ENCODE measurements at regions not wholly inside any gene's neighbourhood (a gene's known extent, or its start where the extent isn't known, plus 50 kb on each side); places are given as distances from the start of the nearest gene placed in this dataset.

DNA sequence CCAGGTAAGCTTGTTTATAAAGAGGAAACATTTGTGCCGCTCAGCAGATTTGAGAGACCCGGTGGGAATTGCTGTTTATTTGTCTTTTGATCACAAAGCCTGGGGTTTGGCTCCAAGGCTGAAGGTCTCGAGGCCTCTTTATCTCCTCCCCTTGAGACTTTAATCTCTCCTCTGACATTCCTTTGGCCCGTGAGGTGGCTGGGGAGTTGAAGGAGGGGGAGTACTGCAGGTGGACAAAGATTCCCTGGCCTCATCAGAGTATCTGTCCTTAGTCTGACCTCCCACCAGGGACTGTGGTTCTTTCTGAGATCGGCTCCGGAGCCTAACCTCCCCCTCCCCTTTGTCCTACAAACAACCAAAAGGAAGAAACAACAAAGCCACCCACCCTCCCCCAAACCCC, 216.5 kb downstream of the MID1IP1 start:
- no peaks in the 10 kb centered on the region for H3K9me3 ChIP-seq (ENCODE audit: control insufficient read depth in 4 of 4, low read length in 3 of 4)
- no peaks in the 10 kb centered on the region for H3K27me3 ChIP-seq (ENCODE audit: control insufficient read depth in 4 of 4, insufficient read depth in 4 of 4, low read length in 3 of 4)
- peaks cover 2 to 15% (median 7%) of the 10 kb centered on the region in 4 donors for H3K4me1 ChIP-seq (ENCODE audit: control insufficient read depth in 4 of 4, insufficient read depth in 4 of 4, low read length in 3 of 4)
- no peaks in the 10 kb centered on the region for H3K36me3 ChIP-seq (ENCODE audit: control insufficient read depth in 4 of 4, insufficient read depth in 3 of 4, low read depth in 1 of 4, low read length in 3 of 4)
- no peak overlapping the region for H3K27ac ChIP-seq (ENCODE audit: low read depth in 1 of 2, low read length in 2 of 2)
- WGBS, result 53% methylated on average over 6 of the region's 6 CpGs
- no peak overlapping the region for H3K4me3 ChIP-seq (ENCODE audit: low read depth in 1 of 3, low read length in 3 of 3)
- H3K9ac ChIP-seq (ENCODE audit: low read depth in 1 of 2, low read length in 2 of 2), result no peak overlapping the region
- DNase-seq (ENCODE audit: low spot score), result no peak
- no peak for TF ChIP-seq ZBTB33 (IDR thresholded peaks at IDR 0.05)
- TF ChIP-seq GABPA (IDR thresholded peaks at IDR 0.05 in 1 of 2, conservative IDR thresholded peaks at IDR 0.05 in 1 of 2), result no peak
- no peak for TF ChIP-seq FOXA2 (IDR thresholded peaks at IDR 0.05)
- TF ChIP-seq, protein P1, sequence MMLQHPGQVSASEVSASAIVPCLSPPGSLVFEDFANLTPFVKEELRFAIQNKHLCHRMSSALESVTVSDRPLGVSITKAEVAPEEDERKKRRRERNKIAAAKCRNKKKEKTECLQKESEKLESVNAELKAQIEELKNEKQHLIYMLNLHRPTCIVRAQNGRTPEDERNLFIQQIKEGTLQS (IDR thresholded peaks at IDR 0.05), result no peak
- no peak for TF ChIP-seq EGR1 (IDR thresholded peaks at IDR 0.05; ENCODE audit: low read depth in 2 of 2)
- TF ChIP-seq YY1 (IDR thresholded peaks at IDR 0.05), result no peak
- TF ChIP-seq HNF4A (conservative IDR thresholded peaks at IDR 0.05), result no peak
- TF ChIP-seq JUND (IDR thresholded peaks at IDR 0.05), result no peak
- no peak for TF ChIP-seq RAD21 (IDR thresholded peaks at IDR 0.05)
- no peak for TF ChIP-seq HNF4G (IDR thresholded peaks at IDR 0.05)
- TF ChIP-seq SP1 (IDR thresholded peaks at IDR 0.05), result no peak
- no peak for TF ChIP-seq FOXA1 (IDR thresholded peaks at IDR 0.05)
- TF ChIP-seq, protein P2, sequence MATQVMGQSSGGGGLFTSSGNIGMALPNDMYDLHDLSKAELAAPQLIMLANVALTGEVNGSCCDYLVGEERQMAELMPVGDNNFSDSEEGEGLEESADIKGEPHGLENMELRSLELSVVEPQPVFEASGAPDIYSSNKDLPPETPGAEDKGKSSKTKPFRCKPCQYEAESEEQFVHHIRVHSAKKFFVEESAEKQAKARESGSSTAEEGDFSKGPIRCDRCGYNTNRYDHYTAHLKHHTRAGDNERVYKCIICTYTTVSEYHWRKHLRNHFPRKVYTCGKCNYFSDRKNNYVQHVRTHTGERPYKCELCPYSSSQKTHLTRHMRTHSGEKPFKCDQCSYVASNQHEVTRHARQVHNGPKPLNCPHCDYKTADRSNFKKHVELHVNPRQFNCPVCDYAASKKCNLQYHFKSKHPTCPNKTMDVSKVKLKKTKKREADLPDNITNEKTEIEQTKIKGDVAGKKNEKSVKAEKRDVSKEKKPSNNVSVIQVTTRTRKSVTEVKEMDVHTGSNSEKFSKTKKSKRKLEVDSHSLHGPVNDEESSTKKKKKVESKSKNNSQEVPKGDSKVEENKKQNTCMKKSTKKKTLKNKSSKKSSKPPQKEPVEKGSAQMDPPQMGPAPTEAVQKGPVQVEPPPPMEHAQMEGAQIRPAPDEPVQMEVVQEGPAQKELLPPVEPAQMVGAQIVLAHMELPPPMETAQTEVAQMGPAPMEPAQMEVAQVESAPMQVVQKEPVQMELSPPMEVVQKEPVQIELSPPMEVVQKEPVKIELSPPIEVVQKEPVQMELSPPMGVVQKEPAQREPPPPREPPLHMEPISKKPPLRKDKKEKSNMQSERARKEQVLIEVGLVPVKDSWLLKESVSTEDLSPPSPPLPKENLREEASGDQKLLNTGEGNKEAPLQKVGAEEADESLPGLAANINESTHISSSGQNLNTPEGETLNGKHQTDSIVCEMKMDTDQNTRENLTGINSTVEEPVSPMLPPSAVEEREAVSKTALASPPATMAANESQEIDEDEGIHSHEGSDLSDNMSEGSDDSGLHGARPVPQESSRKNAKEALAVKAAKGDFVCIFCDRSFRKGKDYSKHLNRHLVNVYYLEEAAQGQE (IDR thresholded peaks at IDR 0.05), result no peak
- no peak for TF ChIP-seq RXRA (IDR thresholded peaks at IDR 0.05)
- no peak for TF ChIP-seq TAF1 (conservative IDR thresholded peaks at IDR 0.05)
- TF ChIP-seq MAX (IDR thresholded peaks at IDR 0.05), result no peak
- TF ChIP-seq NR2F2 (IDR thresholded peaks at IDR 0.05), result no peak
- TF ChIP-seq CTCF (IDR thresholded peaks at IDR 0.05; ENCODE audit: low read depth, low read length, missing input control), result no peak
